Gastrocnemius medialis (tissue), 4 donors: ENCODE measurements at regions not wholly inside any gene's neighbourhood (a gene's known extent, or its start where the extent isn't known, plus 50 kb on each side); places are given as distances from the start of the nearest gene placed in this dataset.

Experiments used
- POLR2A ChIP-seq, 2 donors: fragments of 450-650 bp; IDR thresholded peaks; one replicate each; pipeline ENCODE4 v1.6.1; 2017; ENCODE audit warnings: antibody characterized with exemption in 2 of 2, mild to moderate bottlenecking in 2 of 2, moderate library complexity in 2 of 2
- TF ChIP-seq, protein P1 (sequence below), 5 experiments: fragments of 450-650 bp in 3 of 5; fragments of 200-600 bp in 2 of 5; sonication (generic) in 2 of 5; IDR thresholded peaks in 4 of 5; conservative IDR thresholded peaks in 1 of 5; 1 replicate in 4 of 5; 2 replicates in 1 of 5; pipeline ENCODE4 v1.5.1; 2016 to 2019; ENCODE audit warnings: antibody characterized with exemption in 5 of 5, mild to moderate bottlenecking in 3 of 5, moderate library complexity in 3 of 5

DNA sequence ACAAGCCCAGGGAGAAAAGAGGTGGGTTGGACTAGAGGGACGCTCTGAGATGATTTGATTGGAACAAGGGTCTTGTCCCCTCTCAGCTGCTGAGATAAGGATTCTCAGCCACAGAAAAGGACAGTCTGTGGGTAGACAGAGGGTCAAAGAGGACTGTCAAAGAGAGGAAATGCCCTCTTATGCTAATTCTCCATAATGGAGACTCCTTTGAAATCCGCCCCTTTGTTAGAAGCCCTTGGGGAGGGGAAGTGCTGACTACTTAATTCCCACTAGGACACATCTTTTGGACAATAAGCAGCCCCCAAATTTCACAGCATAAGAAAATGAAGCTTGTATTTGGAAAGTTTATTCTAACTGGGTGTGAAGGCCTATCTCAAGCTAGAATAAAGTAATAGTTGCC is 176.6 kb downstream of the KTN1 start:
- TF ChIP-seq, protein P1, sequence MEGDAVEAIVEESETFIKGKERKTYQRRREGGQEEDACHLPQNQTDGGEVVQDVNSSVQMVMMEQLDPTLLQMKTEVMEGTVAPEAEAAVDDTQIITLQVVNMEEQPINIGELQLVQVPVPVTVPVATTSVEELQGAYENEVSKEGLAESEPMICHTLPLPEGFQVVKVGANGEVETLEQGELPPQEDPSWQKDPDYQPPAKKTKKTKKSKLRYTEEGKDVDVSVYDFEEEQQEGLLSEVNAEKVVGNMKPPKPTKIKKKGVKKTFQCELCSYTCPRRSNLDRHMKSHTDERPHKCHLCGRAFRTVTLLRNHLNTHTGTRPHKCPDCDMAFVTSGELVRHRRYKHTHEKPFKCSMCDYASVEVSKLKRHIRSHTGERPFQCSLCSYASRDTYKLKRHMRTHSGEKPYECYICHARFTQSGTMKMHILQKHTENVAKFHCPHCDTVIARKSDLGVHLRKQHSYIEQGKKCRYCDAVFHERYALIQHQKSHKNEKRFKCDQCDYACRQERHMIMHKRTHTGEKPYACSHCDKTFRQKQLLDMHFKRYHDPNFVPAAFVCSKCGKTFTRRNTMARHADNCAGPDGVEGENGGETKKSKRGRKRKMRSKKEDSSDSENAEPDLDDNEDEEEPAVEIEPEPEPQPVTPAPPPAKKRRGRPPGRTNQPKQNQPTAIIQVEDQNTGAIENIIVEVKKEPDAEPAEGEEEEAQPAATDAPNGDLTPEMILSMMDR (IDR thresholded peaks at IDR 0.05 in 4 of 5, conservative IDR thresholded peaks at IDR 0.05 in 1 of 5) = no peak
- TF ChIP-seq POLR2A (IDR thresholded peaks at IDR 0.05) = no peak
